SK-N-MC (cell line): ENCODE measurements at regions not wholly inside any gene's neighbourhood (a gene's known extent, or its start where the extent isn't known, plus 50 kb on each side); places are given as distances from the start of the nearest gene placed in this dataset.
"Not testable (repeated sequence)": the region's sequence is repeated elsewhere in the genome, so short reads cannot be mapped to it uniquely, and the experiment has no call there.

Experiments used
- DNase-seq: peaks from one replicate; pipeline ENCODE4 v3.0.0-alpha.2; 2011; ENCODE audit warnings: low read depth, low spot score
- H3K27ac ChIP-seq: fragments of 200-600 bp; sonication (generic); 2 replicates; pipeline ENCODE4 v1.5.1; 2016; ENCODE audit warnings: mixed run types
- H3K36me3 ChIP-seq: fragments of 200-600 bp; sonication (generic); 2 replicates; pipeline ENCODE4 v1.6.1; 2017; ENCODE audit warnings: antibody characterized with exemption, low read length, mixed read lengths; ENCODE audit not compliant: insufficient read depth
- H3K4me3 ChIP-seq: fragments of 200-600 bp; sonication (generic); 2 replicates; pipeline ENCODE4 v1.5.1; 2016
- H3K9ac ChIP-seq: fragments of 200-600 bp; sonication (generic); 2 replicates; pipeline ENCODE4 v1.8.0; 2017; ENCODE audit warnings: mixed run types, mixed read lengths; ENCODE audit not compliant: insufficient read length
- H3K9me3 ChIP-seq: fragments of 200-600 bp; sonication (generic); 2 replicates; pipeline ENCODE4 v1.6.1; 2017; ENCODE audit warnings: low read depth, mild to moderate bottlenecking, antibody characterized with exemption, low read length, moderate library complexity, mixed read lengths
- EZH2 ChIP-seq: fragments of 200-600 bp; sonication (generic); IDR thresholded peaks from one replicate; pipeline ENCODE4 v1.6.1; 2017; ENCODE audit warnings: antibody characterized with exemption
- FOXP2 ChIP-seq: optimal IDR thresholded peaks from 2 replicates; pipeline ENCODE3; 2011; ENCODE audit warnings: mild to moderate bottlenecking, moderate library complexity; ENCODE audit not compliant: insufficient read depth; ENCODE audit errors: extremely low read length, control extremely low read depth
- POLR2AphosphoS5 ChIP-seq: IDR thresholded peaks from 2 replicates; pipeline ENCODE4 v1.6.1; 2012; ENCODE audit warnings: mild to moderate bottlenecking, low read depth, low read length, borderline replicate concordance

DNA sequence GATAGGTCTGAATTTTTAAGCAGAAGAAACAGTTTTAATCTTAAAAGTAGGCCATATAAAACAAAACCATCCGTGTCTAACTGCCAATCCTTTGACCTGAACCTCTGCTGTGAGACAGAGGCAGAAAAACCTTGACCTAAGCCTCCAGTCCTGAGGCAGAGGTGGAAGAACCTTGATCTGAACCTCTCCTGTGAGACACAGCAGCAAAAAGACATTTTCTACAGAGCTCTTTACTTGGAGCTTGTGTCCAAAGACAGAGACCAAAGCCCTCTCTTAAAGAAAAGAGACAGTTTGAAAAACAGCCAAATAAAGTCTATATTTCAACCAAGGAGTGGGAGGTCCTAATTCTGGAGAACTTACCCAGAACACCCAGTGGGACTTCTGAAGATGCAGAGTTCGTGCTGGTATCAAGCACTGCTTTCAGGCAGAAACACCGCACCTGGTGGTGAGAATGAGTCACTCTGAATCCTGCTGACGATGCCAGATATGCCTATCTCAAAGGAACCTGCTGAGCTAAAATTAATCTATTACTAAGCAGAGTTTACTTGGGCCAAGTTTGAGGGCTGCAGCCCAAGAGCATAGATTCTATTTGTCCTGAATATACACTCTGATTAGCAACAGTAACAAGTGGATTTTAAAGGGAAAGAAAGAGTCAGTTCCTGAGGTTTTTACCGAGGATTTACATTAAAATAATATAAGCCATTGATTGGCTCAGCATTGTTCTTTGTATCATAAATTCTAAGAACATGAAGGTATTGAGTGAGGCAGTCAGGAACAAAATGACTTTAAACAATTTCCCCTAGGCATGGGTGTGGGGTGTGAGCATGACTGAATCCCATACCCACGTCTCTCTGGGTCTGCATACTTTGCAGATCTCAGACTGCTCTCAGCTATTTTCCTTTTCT is 806.4 kb downstream of the TRIB2 start:
- Histone ChIP-seq H3K9me3 (no peaks in the 10 kb centered on the region), H3K9ac (no peak overlapping the region), H3K27ac (no peak overlapping the region), H3K36me3 (no peaks in the 10 kb centered on the region), H3K4me3 (no peak overlapping the region)
- no peak for DNase-seq
- TF ChIP-seq FOXP2 (no peak), POLR2AphosphoS5 (no peak), EZH2 (no peak)

GRCh38 chr2:13524492-13524891 is 807.8 kb downstream of the TRIB2 start:
- Histone ChIP-seq H3K36me3 (no peaks in the 10 kb centered on the region), H3K9ac (no peak overlapping the region), H3K9me3 (no peaks in the 10 kb centered on the region), H3K4me3 (no peak overlapping the region), H3K27ac (no peak overlapping the region)
- TF ChIP-seq POLR2AphosphoS5: no peak
- no peak for TF ChIP-seq FOXP2
- no peak for TF ChIP-seq EZH2
- DNase-seq: no peak

- H3K36me3 ChIP-seq, DNase-seq, H3K27ac ChIP-seq, H3K9ac ChIP-seq, H3K9me3 ChIP-seq, H3K4me3 ChIP-seq: not testable (repeated sequence)
These were observed 815.1 kb downstream of the TRIB2 start for GRCh38 chr2:13531735-13532410.

DNA sequence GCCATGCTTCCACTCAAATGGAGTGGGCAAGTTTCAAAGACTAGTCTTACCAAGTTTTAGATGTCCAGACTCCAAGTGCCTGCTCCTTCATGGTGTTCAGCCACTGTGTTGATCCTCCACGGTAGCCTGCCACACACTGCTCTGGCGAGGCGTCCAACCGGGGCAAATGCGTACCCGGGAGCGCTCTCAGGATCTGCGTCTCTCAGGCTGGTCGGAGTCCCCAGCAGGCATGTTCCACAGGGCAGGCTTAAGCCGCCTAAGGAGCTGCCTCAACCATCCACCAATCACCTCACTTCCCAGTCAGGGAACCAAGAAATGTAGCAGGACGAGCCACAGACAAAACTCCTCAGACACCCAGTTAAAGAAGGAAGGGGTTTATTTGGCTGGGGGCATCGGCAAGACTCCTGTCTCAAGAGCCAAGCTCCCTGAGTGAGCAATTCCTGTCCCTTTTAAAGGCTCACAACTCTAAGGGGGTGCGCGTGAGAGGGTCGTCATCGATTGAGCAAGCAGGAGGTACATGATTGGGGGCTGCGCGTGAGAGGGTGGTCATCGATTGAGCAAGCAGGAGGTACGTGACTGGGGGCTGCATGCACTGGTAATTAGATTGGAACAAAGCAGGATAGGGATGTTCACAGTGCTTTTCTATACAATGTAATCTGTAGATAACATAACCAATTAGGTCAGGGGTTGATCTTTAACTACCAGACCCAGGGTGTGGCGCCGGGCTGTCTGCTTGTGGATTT is 816.2 kb downstream of the TRIB2 start:
- not testable (repeated sequence) for DNase-seq, H3K4me3 ChIP-seq, H3K36me3 ChIP-seq, H3K9me3 ChIP-seq, H3K9ac ChIP-seq, H3K27ac ChIP-seq

- H3K27ac ChIP-seq: no peak overlapping the region
- TF ChIP-seq FOXP2 (no peak), POLR2AphosphoS5 (no peak), EZH2 (no peak)
- no peaks in the 10 kb centered on the region for H3K36me3 ChIP-seq
- no peak overlapping the region for H3K4me3 ChIP-seq
- H3K9ac ChIP-seq: no peak overlapping the region
- H3K9me3 ChIP-seq: no peaks in the 10 kb centered on the region
- DNase-seq: no peak
These were observed 816.8 kb downstream of the TRIB2 start for GRCh38 chr2:13533524-13533922.

DNA sequence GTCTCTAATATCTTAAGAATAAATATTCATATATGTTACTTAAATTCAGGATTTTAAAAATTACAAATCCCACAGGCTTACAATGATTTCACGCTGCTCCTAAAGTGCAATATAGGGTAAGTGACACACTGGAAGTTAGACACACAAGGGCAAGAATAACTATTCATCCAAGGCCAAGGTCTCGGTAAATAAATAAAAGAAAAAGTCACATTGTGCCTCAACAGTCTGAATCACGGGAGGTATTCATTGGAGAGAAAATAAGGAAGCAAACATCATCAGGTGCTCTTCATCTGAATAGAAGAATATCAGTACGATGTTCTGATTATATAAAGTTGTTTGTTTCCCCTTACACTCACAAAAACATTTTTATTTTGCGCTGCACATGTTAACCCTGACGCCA is 820.2 kb downstream of the TRIB2 start:
- Histone ChIP-seq H3K9ac (no peak overlapping the region), H3K36me3 (no peaks in the 10 kb centered on the region), H3K9me3 (no peaks in the 10 kb centered on the region), H3K4me3 (no peak overlapping the region), H3K27ac (no peak overlapping the region)
- DNase-seq: no peak
- no peak for TF ChIP-seq FOXP2
- no peak for TF ChIP-seq EZH2
- TF ChIP-seq POLR2AphosphoS5: no peak

GRCh38 chr2:13537771-13538349 is 821.1 kb downstream of the TRIB2 start:
- Histone ChIP-seq H3K27ac (no peak overlapping the region), H3K9me3 (no peaks in the 10 kb centered on the region), H3K36me3 (no peaks in the 10 kb centered on the region), H3K9ac (no peak overlapping the region), H3K4me3 (no peak overlapping the region)
- no peak for DNase-seq
- TF ChIP-seq FOXP2: no peak
- TF ChIP-seq POLR2AphosphoS5: no peak
- TF ChIP-seq EZH2: no peak

DNA sequence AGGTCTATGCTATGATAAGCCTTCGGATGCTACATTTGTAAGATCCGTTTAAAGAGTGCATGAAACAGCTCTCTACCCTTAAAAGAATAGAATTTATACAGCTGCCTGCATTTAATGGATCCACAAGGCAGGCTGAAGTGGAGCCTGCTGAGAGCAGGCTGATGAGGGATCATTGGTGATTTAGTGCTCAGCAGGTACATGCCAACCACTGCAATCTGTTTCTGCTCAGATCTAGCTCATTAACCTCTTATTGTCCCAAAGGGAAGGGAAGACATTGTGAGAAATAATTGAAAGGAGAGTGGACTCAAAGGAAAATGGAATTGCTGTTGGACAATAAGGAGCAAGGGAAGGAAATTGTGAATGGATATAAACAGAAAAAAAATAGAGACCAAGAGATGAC is 822.6 kb downstream of the TRIB2 start:
- TF ChIP-seq EZH2 (no peak), POLR2AphosphoS5 (no peak), FOXP2 (no peak)
- Histone ChIP-seq H3K9me3 (no peaks in the 10 kb centered on the region), H3K9ac (no peak overlapping the region), H3K36me3 (no peaks in the 10 kb centered on the region), H3K4me3 (no peak overlapping the region), H3K27ac (no peak overlapping the region)
- DNase-seq: no peak
